HG03558 (cell line): ENCODE measurements at regions not wholly inside any gene's neighbourhood (a gene's known extent, or its start where the extent isn't known, plus 50 kb on each side); places are given as distances from the start of the nearest gene placed in this dataset.
"Not testable (repeated sequence)": the region's sequence is repeated elsewhere in the genome, so short reads cannot be mapped to it uniquely, and the experiment has no call there.

Source experiments
- ATAC-seq: cut with Tn5 transposase; IDR thresholded peaks from one replicate; pipeline ENCODE4 v1.9.1; 2021; ENCODE audit warnings: moderate number of reproducible peaks; ENCODE audit not compliant: unreplicated experiment; ENCODE audit errors: extremely low read depth

DNA sequence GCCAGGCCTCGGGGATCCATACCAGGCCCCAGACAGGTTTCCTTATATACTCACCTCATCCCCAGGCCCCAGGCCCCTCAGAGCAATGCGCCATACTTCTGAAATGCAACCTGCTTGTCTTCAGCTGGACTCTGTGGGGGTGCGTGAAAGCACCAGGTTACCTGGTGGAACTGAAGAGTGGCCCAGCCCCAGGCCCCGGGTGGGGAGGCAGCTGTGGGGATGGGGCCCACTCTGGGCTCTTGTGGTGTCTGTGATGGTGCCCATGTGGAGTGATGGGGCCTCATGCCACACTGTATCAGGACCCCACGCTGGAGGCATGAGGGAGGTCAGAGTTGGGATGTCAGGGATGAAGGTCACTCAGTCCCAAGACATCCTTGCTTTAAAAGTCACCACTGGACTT is 999.0 kb downstream of the BRD1 start:
- no peak for ATAC-seq

DNA sequence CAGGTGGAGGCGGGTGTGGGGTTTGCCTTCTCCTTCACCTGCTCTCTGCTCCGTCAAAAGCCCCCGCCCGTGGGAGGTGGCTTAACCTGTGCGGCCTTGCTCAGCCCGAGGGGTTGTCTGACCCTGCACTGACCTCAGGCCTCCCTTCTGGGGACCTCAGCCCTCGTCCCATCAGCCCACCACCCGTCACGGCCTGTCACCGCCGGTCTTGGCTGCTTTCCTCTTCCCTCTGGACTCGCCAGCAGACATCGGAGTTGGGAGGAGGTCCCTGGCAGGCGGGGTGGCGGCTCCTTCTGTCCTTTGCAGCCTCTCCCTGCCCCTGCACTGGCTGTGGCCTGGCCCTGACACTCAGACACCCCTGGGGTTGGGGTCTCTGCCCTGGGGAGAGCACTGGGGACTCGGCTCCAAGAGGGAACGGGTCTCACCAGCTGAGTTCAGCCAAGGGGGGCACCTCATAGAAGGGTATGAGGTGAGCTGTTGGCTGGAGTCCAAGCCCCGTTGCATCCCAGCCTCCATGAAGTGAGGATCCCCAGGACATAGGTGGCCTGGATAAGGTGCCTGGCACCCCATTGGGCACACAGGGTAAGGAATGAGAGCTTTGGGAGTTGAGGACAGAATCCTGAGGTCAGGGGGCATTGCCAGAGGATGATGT is 999.6 kb downstream of the BRD1 start:
- ATAC-seq = no peak

DNA sequence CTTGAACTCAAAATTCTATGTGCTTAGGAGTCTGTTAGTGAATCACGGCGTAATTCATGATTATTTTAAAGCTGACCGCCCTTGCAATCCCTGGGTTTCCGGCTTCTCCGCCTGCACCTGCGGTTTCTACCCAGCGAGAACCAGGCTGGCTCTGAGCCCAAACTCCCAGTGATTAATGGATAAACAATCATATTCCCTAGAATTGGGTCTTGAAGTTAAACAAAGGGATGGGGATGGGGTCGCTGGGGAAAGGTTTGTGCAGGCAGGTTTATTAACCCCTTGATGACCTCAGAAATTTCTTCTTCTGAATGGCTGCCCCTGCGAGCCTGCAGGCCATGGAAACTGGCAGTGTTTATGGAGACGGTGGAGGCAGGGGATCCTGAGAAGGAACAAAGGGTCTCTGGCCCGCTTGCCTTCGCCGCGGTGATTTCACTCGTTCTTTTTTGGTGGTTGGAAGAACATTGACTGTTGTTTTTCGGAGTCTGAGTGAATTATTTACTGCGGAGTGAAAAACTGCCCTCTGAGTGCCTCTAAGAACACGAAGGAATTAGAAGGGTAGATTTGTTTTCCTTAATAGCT is 1000.3 kb downstream of the BRD1 start:
- ATAC-seq = no peak

DNA sequence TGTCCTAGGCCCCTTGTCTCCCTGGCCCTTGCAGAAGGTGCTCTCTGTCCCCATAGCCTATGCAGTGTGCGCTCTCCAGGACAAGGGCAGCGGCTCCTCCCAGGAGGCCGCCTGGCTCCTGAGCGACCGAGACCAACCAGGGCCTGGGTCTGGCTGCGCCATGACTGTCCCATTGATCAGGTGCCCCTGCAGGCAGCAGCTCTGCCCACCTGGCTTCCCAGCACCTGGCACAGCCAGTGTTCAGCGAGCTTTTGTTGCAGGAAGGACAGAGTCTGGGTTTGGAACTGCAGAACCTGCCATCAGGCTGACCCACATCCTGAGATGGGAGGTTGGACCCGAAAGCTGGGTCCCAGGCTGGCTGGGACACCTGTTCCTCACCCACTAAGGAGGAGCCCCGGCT is 1001.1 kb downstream of the BRD1 start:
- no peak for ATAC-seq

DNA sequence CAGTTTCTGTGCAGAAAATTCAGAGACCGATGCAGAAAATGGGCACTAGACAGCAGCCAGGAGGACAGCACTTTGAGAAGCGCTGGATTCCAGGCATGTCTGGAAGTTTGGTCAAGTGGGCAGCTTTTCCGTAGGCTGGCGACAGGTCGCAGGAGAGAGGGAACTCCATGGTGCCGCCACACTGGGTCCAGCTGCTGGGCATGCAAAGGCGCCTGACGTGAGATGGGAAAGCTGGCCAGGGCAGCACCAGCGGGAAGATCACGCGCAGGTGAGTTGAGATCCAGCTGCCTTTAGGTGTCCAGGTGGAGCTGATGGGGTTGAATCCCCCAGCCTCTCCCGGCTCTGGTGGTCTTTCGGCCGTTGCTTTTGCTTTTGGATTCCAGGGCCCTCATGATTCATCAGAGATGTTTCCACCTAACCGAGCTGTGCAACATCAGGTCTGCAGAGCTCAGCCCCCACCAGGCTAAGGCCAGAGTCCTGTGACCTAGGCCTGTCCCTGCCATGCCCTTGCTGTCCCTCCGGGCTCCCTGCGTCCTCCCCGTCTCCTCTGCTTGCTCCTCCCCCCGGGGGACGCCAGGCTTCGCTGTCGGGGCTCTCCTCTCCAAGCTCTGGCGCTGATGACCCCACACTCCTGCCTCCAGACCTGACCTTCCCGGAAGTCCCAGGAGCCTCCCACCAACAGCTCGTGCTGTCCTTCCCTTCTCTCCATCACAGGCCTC is 1001.7 kb downstream of the BRD1 start:
- no peak for ATAC-seq

DNA sequence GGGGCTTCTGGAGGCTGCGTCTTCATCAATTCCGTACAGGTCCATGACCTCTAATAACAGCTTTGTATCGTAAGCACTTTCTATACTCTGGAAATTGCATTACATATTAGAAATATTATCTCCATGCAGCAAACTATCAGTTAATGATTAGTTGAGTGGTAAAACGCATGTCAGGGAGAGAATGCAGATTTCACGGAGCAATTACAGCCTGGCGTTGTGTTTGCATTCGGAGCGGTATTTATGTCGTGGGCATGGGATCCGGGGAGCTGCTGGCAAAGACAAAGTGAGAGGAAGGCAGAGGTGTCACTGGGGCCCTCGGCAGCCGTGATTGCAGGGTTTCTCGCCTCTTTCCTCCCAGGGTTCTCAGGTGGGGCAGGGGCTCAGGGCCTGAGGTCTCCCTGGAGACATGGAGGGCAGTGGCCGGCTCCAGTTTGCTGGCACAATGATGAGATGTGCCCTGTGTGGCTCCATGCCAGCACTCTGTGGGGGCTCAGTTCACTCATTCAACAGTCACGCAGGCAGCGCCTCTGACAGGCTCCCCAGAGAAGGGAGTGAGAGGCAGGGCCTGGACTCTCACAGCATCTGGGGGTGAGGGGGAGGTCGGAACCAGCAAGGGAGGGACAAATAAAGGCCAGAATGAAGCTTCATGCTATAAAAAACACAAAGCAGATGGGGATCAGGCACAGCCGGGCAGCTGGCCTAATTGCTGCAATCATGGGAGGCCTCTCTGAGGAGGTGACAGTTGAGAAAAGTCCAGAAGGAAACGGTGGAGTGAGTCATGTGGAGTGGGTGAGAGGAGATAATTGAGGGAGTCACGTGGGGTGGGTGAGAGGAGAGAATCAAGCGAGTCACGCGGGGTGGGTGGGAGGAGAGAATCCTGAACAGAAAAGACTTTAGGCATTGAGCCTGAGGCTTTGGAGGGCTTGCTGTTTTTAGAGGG is 1002.7 kb downstream of the BRD1 start:
- ATAC-seq = no peak

DNA sequence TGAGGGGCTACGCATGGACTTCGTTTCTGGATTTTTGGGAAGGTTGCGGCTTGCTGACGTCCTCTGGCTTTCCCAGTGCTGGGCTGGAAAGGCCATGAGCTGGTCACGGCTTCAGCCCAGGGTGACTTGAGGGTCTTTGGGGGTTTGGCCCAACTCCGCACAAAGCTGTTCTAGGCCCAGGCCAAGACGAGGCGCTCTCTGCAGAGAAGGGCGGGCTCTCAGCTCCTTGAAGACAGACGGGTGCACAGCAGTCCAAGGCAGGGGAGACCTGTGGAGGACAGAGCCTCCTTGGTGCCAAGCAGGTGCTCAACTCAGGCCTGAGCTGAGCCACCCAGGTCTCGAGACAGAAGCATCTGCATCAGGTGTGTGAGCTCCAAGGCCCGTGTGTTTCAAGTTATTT is 1003.7 kb downstream of the BRD1 start:
- no peak for ATAC-seq

DNA sequence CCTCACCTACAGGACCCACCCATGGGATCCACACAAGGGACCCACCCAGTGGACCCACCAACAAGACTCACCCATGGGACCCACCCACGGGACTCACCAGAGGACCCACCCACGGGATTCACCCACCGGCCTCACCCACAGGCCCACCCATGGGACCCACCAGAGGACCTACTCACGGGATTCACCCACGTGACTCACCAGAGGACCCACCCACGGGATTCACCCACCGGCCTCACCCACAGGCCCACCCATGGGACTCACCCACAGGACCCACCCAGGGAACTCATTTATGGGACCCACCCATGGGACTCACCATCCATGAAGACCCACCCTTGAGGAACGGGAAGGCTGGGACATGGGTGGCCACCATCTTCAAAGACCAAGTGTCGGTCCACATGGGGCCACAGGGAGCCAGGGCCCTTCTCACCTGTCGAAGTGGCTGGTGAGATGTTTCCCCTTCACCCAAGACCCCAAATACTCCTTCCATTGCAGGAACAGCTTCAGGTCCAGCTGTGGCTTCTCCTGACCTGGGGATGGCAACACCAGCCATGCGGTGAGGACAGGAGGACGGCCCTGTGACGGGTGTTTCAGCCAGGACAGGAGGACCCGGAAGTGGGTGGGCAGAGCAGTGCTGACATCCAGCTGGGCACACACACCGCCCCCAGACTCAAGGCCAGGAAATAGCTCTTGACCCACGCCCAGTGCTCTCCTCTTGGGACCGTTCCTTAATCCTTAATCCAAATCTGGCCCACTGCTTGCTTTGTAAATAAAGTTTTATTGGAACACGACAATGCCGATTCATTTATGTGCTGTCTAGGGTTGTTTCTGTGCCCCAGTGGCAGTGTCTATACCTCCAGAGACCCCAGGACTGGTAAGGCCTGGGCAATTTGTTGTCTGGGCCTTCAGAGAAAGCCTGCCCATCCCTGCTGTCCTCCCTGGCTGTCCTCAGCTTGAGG is 1005.1 kb downstream of the BRD1 start:
- no peak for ATAC-seq

DNA sequence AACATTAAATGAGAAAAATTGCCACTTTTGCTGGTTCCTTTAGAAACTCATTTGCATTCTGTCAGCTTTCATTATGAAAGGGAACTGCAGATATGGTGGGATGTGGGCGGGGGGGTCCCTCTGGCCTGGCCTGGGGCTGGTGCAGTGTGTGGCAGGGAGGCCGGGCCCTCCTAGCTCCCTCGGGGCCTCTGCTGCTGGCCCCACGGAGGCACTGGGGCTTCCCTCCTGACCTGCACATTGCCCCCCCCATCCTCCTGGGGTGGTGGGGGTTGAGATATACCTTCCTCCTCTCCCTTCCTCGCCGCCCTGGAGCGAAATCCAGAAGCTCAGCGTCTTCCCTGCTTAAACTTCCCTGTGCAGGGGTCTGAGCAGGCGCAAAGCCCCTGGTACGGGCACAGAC is 1005.9 kb downstream of the BRD1 start:
- ATAC-seq = no peak

DNA sequence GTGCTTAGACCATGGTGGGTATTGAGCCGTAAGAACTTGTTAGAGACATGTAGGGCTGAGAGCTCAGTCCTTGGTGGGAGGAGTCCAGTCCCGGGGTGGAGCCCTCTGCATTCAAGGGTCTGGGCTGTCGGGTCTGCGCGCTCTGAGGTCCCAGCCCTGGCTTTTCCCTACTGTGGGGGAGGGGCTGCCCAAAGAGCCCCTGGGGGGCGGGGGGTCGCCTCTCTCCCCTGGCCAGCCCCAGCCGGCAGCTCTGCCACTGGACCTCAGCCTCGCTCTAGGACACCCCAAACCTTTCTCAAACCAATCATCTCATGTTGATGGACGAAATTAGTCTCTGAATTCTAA is 1006.4 kb downstream of the BRD1 start:
- ATAC-seq = no peak

DNA sequence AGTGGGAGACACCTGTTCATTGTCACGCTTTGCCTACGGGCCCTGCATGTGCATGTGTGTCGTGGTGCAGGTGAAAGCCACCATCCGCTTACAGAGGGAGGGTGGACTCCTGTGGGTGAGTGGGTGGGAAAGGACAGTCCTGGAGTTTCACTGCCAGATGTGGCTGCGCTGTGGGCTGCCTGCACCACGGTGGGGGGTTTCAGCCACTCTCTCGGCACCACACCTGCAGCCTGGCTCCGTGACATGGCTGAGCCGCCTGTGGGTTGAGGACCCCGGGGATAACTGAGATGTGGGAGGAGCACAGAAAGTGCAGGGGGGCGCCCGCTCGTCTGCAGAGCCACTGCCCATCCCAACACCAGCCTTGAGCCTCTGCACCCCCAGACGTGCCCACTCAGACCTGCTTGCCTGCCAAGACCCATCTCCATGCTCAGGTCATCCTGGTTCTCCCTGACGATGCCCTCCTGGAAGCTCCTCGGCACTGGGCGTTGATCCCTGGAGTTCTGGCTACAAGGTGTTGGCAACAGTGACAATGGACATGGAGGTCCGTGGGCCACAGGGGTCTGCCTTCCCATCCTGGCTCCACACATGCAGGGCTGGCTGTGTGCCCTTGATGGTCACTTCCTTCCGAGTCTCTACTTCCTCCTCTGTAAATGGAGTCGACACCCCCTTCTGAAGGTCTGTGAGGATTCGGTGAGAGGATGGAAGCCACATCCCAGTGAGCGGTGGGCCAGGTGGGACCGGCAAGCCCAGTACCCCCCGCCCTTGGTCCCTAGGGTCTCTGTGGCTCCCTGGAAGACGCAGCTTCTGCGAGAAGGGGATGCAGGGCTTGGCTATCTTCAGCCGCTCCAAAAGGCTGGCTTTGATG is 1007.0 kb downstream of the BRD1 start:
- no peak for ATAC-seq

DNA sequence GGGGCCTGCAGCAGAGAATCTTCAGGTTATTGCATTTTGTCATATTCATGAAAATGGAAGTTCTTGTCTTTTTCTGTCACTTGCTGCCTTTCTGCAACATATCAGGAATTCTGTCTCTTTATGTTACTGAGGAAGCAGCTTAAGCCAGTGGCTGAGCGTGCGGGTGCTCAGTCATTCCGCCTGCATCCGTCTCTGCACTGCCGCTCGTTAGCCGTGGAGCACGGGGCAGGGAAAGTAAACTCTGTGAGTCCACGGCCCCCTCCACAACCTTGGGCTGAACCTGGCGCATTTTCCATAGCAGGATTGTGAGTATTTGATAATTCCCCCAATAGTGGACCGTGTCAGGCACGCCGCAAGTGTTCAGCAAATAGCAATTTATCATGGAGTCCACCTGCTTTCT is 1007.7 kb downstream of the BRD1 start:
- ATAC-seq = no peak

DNA sequence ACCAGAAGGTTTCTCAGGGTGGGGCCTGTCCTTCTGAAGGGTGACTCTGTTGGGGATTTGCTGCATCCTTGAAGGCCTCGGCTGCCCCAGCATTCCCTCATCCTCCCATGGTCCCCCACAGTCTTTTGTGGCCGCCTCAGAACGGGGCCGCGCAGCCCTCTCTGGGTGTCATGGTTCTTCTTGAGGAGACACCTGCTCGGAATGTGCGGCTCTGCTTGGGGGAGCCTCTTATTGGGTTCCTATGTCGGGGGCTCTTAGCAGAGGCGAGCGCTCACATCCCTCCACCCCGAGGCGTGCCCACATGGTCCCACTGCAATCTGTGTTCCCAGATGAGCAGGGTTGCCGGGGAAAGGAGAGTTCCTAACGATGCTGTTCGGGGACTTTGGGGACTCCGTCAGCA is 1008.4 kb downstream of the BRD1 start:
- ATAC-seq = no peak

DNA sequence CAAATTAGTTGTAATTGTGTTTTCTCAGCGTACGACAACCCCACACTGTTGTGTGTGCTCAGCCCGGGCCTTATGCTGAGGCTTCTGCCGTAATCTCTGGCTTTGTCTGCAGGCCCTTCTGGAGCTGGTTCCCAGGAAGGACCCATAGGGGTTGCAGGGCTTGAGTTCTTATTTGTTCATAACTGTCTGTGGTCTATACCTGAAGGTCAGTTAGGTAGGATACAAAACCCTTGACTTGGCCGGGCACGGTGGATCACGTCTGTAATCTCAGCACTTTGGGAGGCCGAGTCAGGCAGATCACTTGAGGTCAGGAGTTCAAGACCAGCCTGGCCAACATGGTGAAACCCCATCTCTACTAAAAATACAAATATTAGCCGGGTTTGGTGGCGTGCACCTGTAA is 1010.2 kb downstream of the BRD1 start:
- ATAC-seq = not testable (repeated sequence)

DNA sequence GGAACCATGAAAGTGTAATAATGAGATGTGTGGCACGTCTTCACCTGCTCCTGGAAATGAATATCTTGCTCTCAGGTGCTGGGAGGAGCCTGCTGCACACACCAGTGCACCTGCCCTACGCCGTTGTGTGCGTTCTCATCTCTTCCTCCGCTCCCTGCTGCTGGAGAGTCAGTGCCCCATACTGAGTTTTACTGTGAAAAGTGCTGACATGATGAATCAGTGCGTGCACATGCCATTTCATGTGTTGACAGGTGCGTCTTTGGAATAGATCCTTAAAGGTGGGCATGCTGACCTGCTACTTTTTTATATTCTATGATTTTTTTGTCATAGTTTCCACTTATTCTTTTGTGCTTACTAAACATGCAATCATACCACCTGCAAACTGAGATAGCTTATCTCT is 1015.8 kb downstream of the BRD1 start:
- ATAC-seq = no peak

DNA sequence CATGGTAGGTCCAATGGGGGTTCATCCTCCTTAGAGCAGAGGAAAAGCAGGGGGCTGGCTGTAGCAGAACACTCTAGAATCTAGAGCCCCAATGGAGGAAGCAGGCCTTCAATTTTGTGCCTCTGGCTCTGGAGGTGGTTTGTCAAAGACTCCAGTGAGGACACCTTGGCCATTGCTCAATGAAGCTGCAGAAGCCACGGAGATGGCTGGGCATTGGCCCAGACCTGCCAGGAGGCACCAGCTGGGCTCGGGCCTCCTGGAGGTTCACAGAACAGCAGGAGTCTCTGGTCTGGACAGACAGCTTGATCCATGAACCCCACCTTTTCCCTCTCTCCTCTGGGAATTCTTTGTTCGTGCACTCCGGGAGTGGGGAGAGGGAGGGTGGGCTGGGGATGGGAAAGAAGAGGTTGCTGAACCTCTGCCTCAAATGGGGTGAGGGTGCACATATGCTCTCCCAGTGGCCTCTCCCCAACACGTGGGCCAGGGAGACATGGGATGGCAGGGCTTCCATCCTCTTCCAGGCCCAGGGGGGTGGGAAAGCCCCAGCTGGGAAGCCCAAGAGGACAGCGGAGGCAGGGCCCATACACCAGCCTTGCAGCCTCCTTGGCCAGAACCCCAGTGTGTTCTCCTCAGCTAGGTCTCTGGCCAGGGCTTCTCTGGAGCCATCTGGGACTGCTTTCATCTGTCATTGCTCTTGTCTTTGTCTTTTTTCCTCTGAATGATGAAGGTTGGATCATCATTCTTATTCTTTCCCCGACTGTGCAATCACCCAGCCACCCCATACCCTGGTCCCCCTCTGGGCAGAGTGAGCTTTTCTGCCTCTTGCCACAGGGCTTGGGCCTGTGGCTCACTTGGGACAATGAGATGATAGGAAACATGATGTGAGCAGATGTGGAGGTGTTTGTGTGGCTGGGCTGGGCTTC is 1019.4 kb downstream of the BRD1 start:
- no peak for ATAC-seq

DNA sequence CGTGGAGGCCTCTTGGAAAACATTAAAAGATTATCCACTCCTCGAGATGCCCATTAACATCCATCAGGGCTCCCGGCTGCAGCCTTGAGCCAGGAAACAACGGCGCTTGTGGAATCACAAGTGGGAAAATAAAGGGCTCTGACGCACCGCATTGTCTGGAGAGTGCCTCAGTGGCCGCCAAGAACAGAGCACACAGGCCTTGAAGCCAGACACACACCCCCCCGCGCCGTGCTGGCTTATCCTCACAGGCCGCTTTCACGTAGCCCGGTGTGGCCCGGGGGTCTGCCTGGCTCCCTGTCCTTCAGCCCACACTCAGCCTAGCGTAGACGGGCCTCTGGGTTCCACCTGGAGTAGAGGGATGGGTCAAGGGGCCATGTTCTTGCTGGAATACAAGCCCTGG is 1020.5 kb downstream of the BRD1 start:
- ATAC-seq = no peak

DNA sequence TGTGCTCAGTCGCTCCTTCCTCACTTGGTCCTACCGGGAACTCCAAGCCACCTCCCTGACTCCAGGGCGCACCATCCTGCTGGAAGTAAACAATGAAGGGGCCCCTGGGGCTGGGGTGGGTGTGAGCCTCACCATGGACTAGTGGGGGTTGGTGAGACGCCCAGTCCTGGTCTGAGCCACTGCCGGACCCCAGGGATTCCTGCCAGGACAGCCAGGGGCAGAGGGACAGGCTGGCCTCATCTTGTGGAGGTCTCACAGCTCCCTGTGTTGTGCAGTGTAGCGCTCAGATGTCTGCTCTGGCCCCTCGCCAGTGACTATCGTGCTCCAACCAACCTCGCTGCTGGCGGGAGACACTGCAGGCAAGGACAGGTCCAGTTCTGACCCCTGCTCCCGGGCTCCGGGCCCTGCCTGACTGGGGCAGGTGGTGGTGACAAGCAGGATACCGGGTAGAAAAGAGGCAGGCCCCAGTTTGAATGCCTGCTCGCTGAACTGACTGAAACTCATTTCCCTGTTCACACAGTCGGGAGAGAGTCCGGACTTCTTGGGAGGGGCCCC is 1021.4 kb downstream of the BRD1 start:
- ATAC-seq = no peak
